ENCODE measurements at regions not wholly inside any gene's neighbourhood (a gene's known extent, or its start where the extent isn't known, plus 50 kb on each side); places are given as distances from the start of the nearest gene placed in this dataset.
"Not testable (repeated sequence)": the region's sequence is repeated elsewhere in the genome, so short reads cannot be mapped to it uniquely, and the experiment has no call there.

- DNase-seq (ENCODE audit: extremely low read depth, low read depth), result not testable (repeated sequence)
Measured at GRCh38 chr4:17436047-17436749, 75.7 kb downstream of the QDPR start.

DNA sequence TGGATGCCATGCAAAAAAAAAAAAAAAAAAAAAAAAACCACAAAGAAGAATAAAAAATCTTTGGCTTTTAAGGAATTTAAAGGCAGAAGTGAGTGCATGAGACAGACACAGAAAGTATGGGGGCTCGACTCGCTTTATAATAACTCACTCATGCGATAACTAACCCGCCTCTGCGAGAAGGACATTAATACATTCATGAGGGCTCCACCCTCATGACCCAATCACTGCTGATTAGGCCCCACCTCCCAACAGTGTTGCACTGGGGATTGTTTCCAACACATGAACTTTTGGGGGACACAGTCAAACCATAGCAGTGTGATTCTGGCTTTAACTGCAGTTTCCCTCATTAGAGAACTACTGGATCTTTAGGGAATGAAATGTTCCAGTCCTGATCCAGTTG is 78.1 kb downstream of the QDPR start:
- no peak for TF ChIP-seq CTCF (IDR thresholded peaks at IDR 0.05; ENCODE audit: low read depth, low read length, missing control alignments)
- no peak for DNase-seq (ENCODE audit: extremely low read depth, low read depth)
- no peak overlapping the region for H3K4me3 ChIP-seq (replicated peaks; ENCODE audit: low read depth, low read length)

More at GRCh38 chr4:17436047-17436749, 75.7 kb downstream of the QDPR start:
- H3K4me3 ChIP-seq (replicated peaks; ENCODE audit: low read depth, low read length), result not testable (repeated sequence)

DNA sequence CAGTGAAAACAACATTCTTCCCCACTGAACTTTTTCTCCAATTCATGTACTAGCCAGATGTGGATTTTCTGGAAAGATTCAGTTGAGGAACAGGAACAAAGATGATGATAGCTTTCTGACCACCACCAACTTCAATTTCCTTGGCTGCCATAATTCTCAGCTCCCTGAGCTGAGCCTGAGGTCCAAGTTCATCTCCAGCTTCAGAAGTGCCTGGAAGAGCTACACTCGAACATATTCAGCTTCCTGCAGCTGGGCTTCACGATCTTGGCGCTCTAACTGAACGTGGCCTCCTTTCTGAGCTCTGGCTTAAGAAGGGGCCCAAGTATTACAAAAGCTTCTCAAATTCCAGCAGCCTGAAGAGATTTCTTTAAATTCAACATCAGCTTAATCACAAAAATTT is 83.9 kb downstream of the QDPR start:
- TF ChIP-seq CTCF (IDR thresholded peaks at IDR 0.05; ENCODE audit: low read depth, low read length, missing control alignments), result no peak
- H3K4me3 ChIP-seq (replicated peaks; ENCODE audit: low read depth, low read length), result no peak overlapping the region
- DNase-seq (ENCODE audit: extremely low read depth, low read depth), result no peak

GRCh38 chr4:17426222-17426621 is 85.7 kb downstream of the QDPR start:
- no peak for TF ChIP-seq CTCF (IDR thresholded peaks at IDR 0.05; ENCODE audit: low read depth, low read length, missing control alignments)

DNA sequence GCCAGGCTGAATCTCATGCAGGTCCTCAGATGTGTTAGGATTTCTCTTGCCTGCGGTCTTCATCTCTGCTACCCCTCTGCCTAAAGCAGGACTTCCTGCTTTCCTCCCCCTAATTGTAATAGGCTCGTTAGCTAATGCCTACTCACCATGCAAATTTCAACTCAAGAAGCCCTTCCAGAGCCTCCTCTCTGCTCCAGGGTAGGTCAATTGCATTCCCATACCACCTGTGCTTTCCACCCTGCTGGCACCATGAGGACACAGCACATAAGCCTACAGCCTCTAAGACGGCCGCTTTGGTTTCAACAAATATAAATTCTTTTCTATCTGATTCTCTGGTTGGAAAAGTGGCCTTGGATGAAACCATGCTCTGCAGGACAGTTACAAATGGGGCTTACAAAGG is 93.9 kb downstream of the QDPR start:
- no peak for TF ChIP-seq CTCF (IDR thresholded peaks at IDR 0.05; ENCODE audit: low read depth, low read length, missing control alignments)
- H3K4me3 ChIP-seq (replicated peaks; ENCODE audit: low read depth, low read length), result no peak overlapping the region
- DNase-seq (ENCODE audit: extremely low read depth, low read depth), result no peak

More at GRCh38 chr4:17426222-17426621, 85.7 kb downstream of the QDPR start:
- no peak for DNase-seq (ENCODE audit: extremely low read depth, low read depth)
- H3K4me3 ChIP-seq (replicated peaks; ENCODE audit: low read depth, low read length), result no peak overlapping the region

GRCh38 chr4:17414392-17414791 is 97.5 kb downstream of the QDPR start:
- H3K4me3 ChIP-seq (replicated peaks; ENCODE audit: low read depth, low read length), result no peak overlapping the region
- no peak for DNase-seq (ENCODE audit: extremely low read depth, low read depth)
- no peak for TF ChIP-seq CTCF (IDR thresholded peaks at IDR 0.05; ENCODE audit: low read depth, low read length, missing control alignments)

DNA sequence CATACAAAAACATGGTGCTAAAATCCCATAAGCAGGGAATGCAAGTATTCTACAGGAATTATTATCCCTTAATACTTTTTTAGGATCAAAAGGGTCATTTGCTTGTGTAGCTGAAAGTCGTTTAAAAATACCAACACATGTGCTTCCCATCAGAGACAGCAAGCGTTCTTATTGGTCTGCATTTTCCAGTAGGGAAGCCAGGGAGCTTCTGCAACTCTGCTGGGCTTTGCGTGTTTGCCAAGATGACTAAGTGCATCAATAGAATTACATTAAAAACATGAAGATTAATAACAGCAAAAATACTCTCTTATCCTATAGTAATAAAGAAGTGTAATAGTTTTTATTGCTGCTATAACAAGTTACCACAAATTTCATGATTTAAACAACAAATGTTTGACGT is 111.2 kb downstream of the QDPR start:
- DNase-seq (ENCODE audit: extremely low read depth, low read depth), result peak; percentile 37
- no peak for TF ChIP-seq CTCF (IDR thresholded peaks at IDR 0.05; ENCODE audit: low read depth, low read length, missing control alignments)
- H3K4me3 ChIP-seq (replicated peaks; ENCODE audit: low read depth, low read length), result no peak overlapping the region

Measured in HFF-Myc (cell line).